Loucy (cell line): ENCODE measurements at regions not wholly inside any gene's neighbourhood (a gene's known extent, or its start where the extent isn't known, plus 50 kb on each side); places are given as distances from the start of the nearest gene placed in this dataset.

Experiments
- EZH2phosphoT487 ChIP-seq: fragments of 200-600 bp; IDR thresholded peaks from 2 replicates; pipeline ENCODE4 v1.6.1; 2018; ENCODE audit warnings: antibody characterized with exemption, mild to moderate bottlenecking, moderate library complexity, borderline replicate concordance
- TF ChIP-seq, protein P1 (sequence below): fragments of 200-600 bp; sonication (generic); conservative IDR thresholded peaks from 2 replicates; pipeline ENCODE4 v1.5.1; 2014; ENCODE audit warnings: mild to moderate bottlenecking, antibody characterized with exemption, low read length

DNA sequence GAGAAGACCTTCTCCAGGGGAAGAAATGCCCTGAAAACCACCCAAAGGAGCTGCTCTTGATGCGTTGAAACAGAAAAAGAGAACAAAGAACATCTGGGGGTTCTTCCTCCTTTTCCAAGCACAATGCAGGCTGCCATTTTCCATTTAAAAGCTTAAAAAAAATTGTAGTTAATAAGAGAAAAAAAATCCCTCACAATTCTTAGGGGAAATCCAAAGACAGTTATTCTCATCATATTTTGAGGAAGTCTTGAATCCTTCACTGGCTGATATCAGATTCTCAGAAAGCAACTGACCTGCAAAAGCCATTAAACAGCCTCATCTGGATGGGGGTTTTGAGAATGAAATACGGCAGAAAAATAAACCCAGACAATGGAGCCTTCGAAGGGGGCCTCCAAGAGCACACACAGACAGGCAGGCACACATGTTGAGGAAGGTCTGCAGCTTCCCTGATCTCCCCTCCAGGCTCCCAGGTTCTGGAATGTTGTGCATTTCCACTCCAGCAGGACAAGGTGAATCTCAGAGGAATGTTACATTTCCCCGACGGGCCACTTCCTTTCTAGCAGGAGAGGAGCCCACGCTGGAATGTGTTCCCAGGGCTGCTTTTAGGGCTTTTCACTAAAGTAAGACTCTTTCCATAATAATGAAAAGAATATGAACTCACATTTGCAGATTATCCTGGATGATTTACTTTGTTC is 159.4 kb upstream of the S1PR3 start:
- TF ChIP-seq, protein P1, sequence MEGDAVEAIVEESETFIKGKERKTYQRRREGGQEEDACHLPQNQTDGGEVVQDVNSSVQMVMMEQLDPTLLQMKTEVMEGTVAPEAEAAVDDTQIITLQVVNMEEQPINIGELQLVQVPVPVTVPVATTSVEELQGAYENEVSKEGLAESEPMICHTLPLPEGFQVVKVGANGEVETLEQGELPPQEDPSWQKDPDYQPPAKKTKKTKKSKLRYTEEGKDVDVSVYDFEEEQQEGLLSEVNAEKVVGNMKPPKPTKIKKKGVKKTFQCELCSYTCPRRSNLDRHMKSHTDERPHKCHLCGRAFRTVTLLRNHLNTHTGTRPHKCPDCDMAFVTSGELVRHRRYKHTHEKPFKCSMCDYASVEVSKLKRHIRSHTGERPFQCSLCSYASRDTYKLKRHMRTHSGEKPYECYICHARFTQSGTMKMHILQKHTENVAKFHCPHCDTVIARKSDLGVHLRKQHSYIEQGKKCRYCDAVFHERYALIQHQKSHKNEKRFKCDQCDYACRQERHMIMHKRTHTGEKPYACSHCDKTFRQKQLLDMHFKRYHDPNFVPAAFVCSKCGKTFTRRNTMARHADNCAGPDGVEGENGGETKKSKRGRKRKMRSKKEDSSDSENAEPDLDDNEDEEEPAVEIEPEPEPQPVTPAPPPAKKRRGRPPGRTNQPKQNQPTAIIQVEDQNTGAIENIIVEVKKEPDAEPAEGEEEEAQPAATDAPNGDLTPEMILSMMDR = no peak
- no peak for TF ChIP-seq EZH2phosphoT487
